HUES6 (cell line): ENCODE measurements at regions not wholly inside any gene's neighbourhood (a gene's known extent, or its start where the extent isn't known, plus 50 kb on each side); places are given as distances from the start of the nearest gene placed in this dataset.
"Not testable (repeated sequence)": the region's sequence is repeated elsewhere in the genome, so short reads cannot be mapped to it uniquely, and the experiment has no call there.

Experiments used
- H3K27ac ChIP-seq: 2 replicates; pipeline ENCODE4 v1.7.0; 2013; ENCODE audit warnings: low read depth, mild to moderate bottlenecking, low read length, inconsistent platforms
- H3K27me3 ChIP-seq: 2 replicates; pipeline ENCODE4 v1.6.1; 2013; ENCODE audit warnings: low read length; ENCODE audit not compliant: control insufficient read depth, insufficient read depth
- H3K36me3 ChIP-seq: 2 replicates; pipeline ENCODE4 v1.6.1; 2013; ENCODE audit warnings: low read length; ENCODE audit not compliant: control insufficient read depth, insufficient read depth
- H3K4me1 ChIP-seq: 2 replicates; pipeline ENCODE4 v1.6.1; 2013; ENCODE audit warnings: low read length; ENCODE audit not compliant: control insufficient read depth, insufficient read depth
- H3K4me3 ChIP-seq: 2 replicates; pipeline ENCODE4 v1.5.1; 2013; ENCODE audit warnings: low read depth, low read length
- H3K9ac ChIP-seq: one replicate; pipeline ENCODE4 v1.6.1; 2013; ENCODE audit warnings: mild to moderate bottlenecking, low read length
- H3K9me3 ChIP-seq: 2 replicates; pipeline ENCODE4 v1.6.1; 2013; ENCODE audit warnings: low read depth, low read length; ENCODE audit not compliant: control insufficient read depth, insufficient read depth

GRCh38 chr10:42988517-42989395 lies 88.1 kb upstream of the RET start:
- H3K4me1 ChIP-seq = no peaks in the 10 kb centered on the region
- H3K4me3 ChIP-seq = no peak overlapping the region
- no peak overlapping the region for H3K9ac ChIP-seq
- H3K27me3 ChIP-seq = no peaks in the 10 kb centered on the region
- no peaks in the 10 kb centered on the region for H3K9me3 ChIP-seq
- H3K27ac ChIP-seq = no peak overlapping the region
- no peaks in the 10 kb centered on the region for H3K36me3 ChIP-seq

- Histone ChIP-seq H3K27me3 (no peaks in the 10 kb centered on the region), H3K9me3 (no peaks in the 10 kb centered on the region), H3K4me3 (no peak overlapping the region), H3K4me1 (no peaks in the 10 kb centered on the region), H3K9ac (no peak overlapping the region), H3K36me3 (no peaks in the 10 kb centered on the region), H3K27ac (no peak overlapping the region)
Observed at GRCh38 chr10:42989481-42989921, 87.4 kb upstream of the RET start.

- Histone ChIP-seq H3K27me3 (no peaks in the 10 kb centered on the region), H3K27ac (no peak overlapping the region), H3K4me1 (no peaks in the 10 kb centered on the region), H3K9me3 (no peaks in the 10 kb centered on the region), H3K36me3 (no peaks in the 10 kb centered on the region), H3K4me3 (no peak overlapping the region), H3K9ac (no peak overlapping the region)
Observed at GRCh38 chr10:42990016-42990720, 86.7 kb upstream of the RET start.

GRCh38 chr10:42990721-42991441 lies 86.0 kb upstream of the RET start:
- Histone ChIP-seq H3K36me3 (no peaks in the 10 kb centered on the region), H3K9me3 (no peaks in the 10 kb centered on the region), H3K4me1 (no peaks in the 10 kb centered on the region), H3K4me3 (no peak overlapping the region), H3K27ac (no peak overlapping the region), H3K27me3 (no peaks in the 10 kb centered on the region), H3K9ac (no peak overlapping the region)

- H3K4me1 ChIP-seq = no peaks in the 10 kb centered on the region
- H3K9me3 ChIP-seq = no peaks in the 10 kb centered on the region
- H3K4me3 ChIP-seq = no peak overlapping the region
- H3K9ac ChIP-seq = no peak overlapping the region
- H3K27ac ChIP-seq = no peak overlapping the region
- no peaks in the 10 kb centered on the region for H3K36me3 ChIP-seq
- no peaks in the 10 kb centered on the region for H3K27me3 ChIP-seq
Observed at GRCh38 chr10:42991442-42992098, 85.3 kb upstream of the RET start.

- Histone ChIP-seq H3K9me3 (no peaks in the 10 kb centered on the region), H3K4me3 (no peak overlapping the region), H3K36me3 (no peaks in the 10 kb centered on the region), H3K9ac (no peak overlapping the region), H3K4me1 (no peaks in the 10 kb centered on the region), H3K27me3 (no peaks in the 10 kb centered on the region), H3K27ac (no peak overlapping the region)
Observed at GRCh38 chr10:42992156-42992956, 84.5 kb upstream of the RET start.

GRCh38 chr10:42992957-42993390 lies 83.9 kb upstream of the RET start:
- Histone ChIP-seq H3K36me3 (no peaks in the 10 kb centered on the region), H3K27me3 (no peaks in the 10 kb centered on the region), H3K27ac (no peak overlapping the region)

GRCh38 chr10:42994909-42995308 lies 82.0 kb upstream of the RET start:
- H3K4me1 ChIP-seq, H3K27me3 ChIP-seq, H3K9me3 ChIP-seq, H3K36me3 ChIP-seq, H3K9ac ChIP-seq, H3K4me3 ChIP-seq, H3K27ac ChIP-seq: not testable (repeated sequence)

More at GRCh38 chr10:42992957-42993390, 83.9 kb upstream of the RET start:
- H3K9ac ChIP-seq = no peak overlapping the region
- no peaks in the 10 kb centered on the region for H3K9me3 ChIP-seq
- H3K4me3 ChIP-seq = no peak overlapping the region
- H3K4me1 ChIP-seq = no peaks in the 10 kb centered on the region

- no peak overlapping the region for H3K9ac ChIP-seq
- H3K4me3 ChIP-seq = no peak overlapping the region
- H3K27me3 ChIP-seq = no peaks in the 10 kb centered on the region
- no peaks in the 10 kb centered on the region for H3K9me3 ChIP-seq
- H3K4me1 ChIP-seq = no peaks in the 10 kb centered on the region
- H3K27ac ChIP-seq = no peak overlapping the region
- no peaks in the 10 kb centered on the region for H3K36me3 ChIP-seq
Observed at GRCh38 chr10:42995537-42995936, 81.3 kb upstream of the RET start.

GRCh38 chr10:42996588-42996987 lies 80.3 kb upstream of the RET start:
- no peaks in the 10 kb centered on the region for H3K4me1 ChIP-seq
- H3K4me3 ChIP-seq = no peak overlapping the region
- no peak overlapping the region for H3K9ac ChIP-seq
- H3K36me3 ChIP-seq = no peaks in the 10 kb centered on the region
- no peaks in the 10 kb centered on the region for H3K27me3 ChIP-seq
- no peaks in the 10 kb centered on the region for H3K9me3 ChIP-seq
- no peak overlapping the region for H3K27ac ChIP-seq
